RWPE1 (cell line): ENCODE measurements at regions not wholly inside any gene's neighbourhood (a gene's known extent, or its start where the extent isn't known, plus 50 kb on each side); places are given as distances from the start of the nearest gene placed in this dataset.

Experiments
- CTCF ChIA-PET: fragments of 350-600 bp; sonication (Branson Sonifier 250); formaldehyde crosslinking; extraction: SDS; loops from one replicate; lab custom pipeline; 2021; lab: Yijun Ruan, JAX
- POLR2A ChIA-PET: fragments of 400-600 bp; formaldehyde crosslinking; extraction: SDS; loops from one replicate; lab custom pipeline; 2020; ENCODE audit warnings: antibody characterized with exemption; ENCODE audit not compliant: low non-redundant PET; lab: Yijun Ruan, JAX
- DNase-seq: peaks from one replicate; pipeline ENCODE4 v3.0.0; 2012; ENCODE audit warnings: low spot score
- H3K27ac ChIP-seq: fragments of 450-650 bp; 2 replicates; pipeline ENCODE4 v1.5.1; 2017
- TF ChIP-seq, protein P1 (sequence below): fragments of 450-650 bp; conservative IDR thresholded peaks from 2 replicates; pipeline ENCODE4 v1.5.1; 2017; ENCODE audit warnings: low read depth, mild to moderate bottlenecking

GRCh38 chr9:103734471-103734870, 359.6 kb upstream of the SMC2 start:
- ChIA-PET CTCF (interaction anchor here (0.7 kb wide), 1 partner anchor 727 kb away, joined by 3 read pairs; no protein-coding TSS in a partner anchor), POLR2A (no interaction called here)
- no peak for DNase-seq
- TF ChIP-seq, protein P1, sequence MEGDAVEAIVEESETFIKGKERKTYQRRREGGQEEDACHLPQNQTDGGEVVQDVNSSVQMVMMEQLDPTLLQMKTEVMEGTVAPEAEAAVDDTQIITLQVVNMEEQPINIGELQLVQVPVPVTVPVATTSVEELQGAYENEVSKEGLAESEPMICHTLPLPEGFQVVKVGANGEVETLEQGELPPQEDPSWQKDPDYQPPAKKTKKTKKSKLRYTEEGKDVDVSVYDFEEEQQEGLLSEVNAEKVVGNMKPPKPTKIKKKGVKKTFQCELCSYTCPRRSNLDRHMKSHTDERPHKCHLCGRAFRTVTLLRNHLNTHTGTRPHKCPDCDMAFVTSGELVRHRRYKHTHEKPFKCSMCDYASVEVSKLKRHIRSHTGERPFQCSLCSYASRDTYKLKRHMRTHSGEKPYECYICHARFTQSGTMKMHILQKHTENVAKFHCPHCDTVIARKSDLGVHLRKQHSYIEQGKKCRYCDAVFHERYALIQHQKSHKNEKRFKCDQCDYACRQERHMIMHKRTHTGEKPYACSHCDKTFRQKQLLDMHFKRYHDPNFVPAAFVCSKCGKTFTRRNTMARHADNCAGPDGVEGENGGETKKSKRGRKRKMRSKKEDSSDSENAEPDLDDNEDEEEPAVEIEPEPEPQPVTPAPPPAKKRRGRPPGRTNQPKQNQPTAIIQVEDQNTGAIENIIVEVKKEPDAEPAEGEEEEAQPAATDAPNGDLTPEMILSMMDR, result no peak
- no peak overlapping the region for H3K27ac ChIP-seq

- ChIA-PET POLR2A (no interaction called here), CTCF (interaction anchor here (1.0 kb wide), 1 partner anchor 10 kb away, joined by 3 read pairs; no protein-coding TSS in a partner anchor)
- no peak for DNase-seq
- TF ChIP-seq, protein P1, result no peak
- H3K27ac ChIP-seq, result no peak overlapping the region
Measured at GRCh38 chr9:103755441-103755840, 338.7 kb upstream of the SMC2 start.

DNA sequence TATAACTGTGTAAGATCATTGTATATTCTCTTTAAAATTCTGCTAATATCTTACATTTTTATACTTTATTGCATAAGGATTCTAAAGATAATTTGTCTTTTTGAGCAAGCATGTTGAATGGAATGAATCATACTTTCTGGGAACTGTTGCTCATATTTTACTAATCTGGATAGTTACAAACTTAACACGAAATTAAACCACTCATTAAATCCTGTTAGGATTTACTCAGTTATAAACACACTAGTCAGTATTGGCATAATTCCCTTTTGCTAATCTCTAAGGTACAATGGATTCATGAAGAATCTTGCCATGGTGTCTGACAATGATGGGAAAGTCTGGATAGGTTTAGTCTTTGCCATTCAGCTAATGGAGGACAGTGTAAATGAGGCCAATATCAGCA, 338.1 kb upstream of the SMC2 start:
- TF ChIP-seq, protein P1, result no peak
- DNase-seq, result no peak
- no peak overlapping the region for H3K27ac ChIP-seq

DNA sequence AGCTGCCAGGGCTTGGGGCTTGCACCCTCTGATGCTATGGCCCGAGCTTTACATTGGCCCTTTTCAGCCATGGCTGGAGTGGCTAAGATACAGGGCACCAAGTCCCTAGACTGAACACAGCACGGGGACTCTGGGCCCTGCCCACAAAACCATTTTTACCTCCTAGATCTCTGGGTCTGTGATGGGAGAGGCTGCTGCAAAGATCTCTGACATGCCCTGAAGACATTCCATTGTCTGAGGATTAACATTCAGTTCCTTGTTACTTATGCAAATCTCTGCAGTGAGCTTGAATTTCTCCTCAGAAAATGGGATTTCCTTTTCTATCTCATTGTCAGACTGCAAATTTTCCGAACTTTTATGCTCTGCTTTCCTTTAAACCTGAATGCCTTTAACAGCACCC, 337.0 kb upstream of the SMC2 start:
- ChIA-PET CTCF (no interaction called here), POLR2A (no interaction called here)
- DNase-seq, result no peak
- TF ChIP-seq, protein P1, result no peak
- H3K27ac ChIP-seq, result no peak overlapping the region

More for the DNA sequence above, 338.1 kb upstream of the SMC2 start:
- POLR2A ChIA-PET, result no interaction called here
- CTCF ChIA-PET, result interaction anchor here (0.6 kb wide), 2 partner anchors 32 to 288 kb away, joined by 3 read pairs; no protein-coding TSS in a partner anchor

- POLR2A ChIA-PET, result no interaction called here
Measured at GRCh38 chr9:103761466-103761865, 332.6 kb upstream of the SMC2 start.

GRCh38 chr9:103789686-103790085, 304.4 kb upstream of the SMC2 start:
- DNase-seq, result peak; percentile 42
- no peak overlapping the region for H3K27ac ChIP-seq
- TF ChIP-seq, protein P1, result peak; percentile 45
- POLR2A ChIA-PET, result no interaction called here
- CTCF ChIA-PET, result interaction anchor here (0.6 to 1.2 kb wide), 6 partner anchors 9 to 1390 kb away, joined by 3 to 4 read pairs (median 4); no protein-coding TSS in a partner anchor

More at GRCh38 chr9:103761466-103761865, 332.6 kb upstream of the SMC2 start:
- H3K27ac ChIP-seq, result no peak overlapping the region
- CTCF ChIA-PET, result interaction anchor here (0.5 kb wide), 1 partner anchor 279 kb away, joined by 4 read pairs; no protein-coding TSS in a partner anchor
- TF ChIP-seq, protein P1, result no peak
- DNase-seq, result no peak
